HEK293 (cell line): ENCODE measurements at regions not wholly inside any gene's neighbourhood (a gene's known extent, or its start where the extent isn't known, plus 50 kb on each side); places are given as distances from the start of the nearest gene placed in this dataset.

Source experiments
- ZNF10 ChIP-seq: fragments of 450-650 bp; formaldehyde crosslinking; IDR thresholded peaks from 2 replicates; pipeline ENCODE4 v1.5.1; 2017; ENCODE audit warnings: missing biosample characterization, missing genetic modification characterization
- ZNF138 ChIP-seq: fragments of 450-650 bp; formaldehyde crosslinking; IDR thresholded peaks from 2 replicates; pipeline ENCODE4 v1.5.1; 2016; ENCODE audit warnings: missing biosample characterization, missing genetic modification characterization, borderline replicate concordance
- ZNF2 ChIP-seq: fragments of 450-650 bp; formaldehyde crosslinking; IDR thresholded peaks from 2 replicates; pipeline ENCODE4 v1.5.1; 2016; ENCODE audit warnings: missing biosample characterization, missing genetic modification characterization
- ZNF292 ChIP-seq: fragments of 450-650 bp; formaldehyde crosslinking; IDR thresholded peaks from 2 replicates; pipeline ENCODE4 v1.5.1; 2016; ENCODE audit warnings: low read depth, missing biosample characterization, missing genetic modification characterization, borderline replicate concordance
- ZNF423 ChIP-seq: fragments of 450-650 bp; formaldehyde crosslinking; IDR thresholded peaks from 2 replicates; pipeline ENCODE4 v1.5.1; 2016; ENCODE audit warnings: missing biosample characterization, missing genetic modification characterization
- ZNF544 ChIP-seq: fragments of 450-650 bp; formaldehyde crosslinking; IDR thresholded peaks from 2 replicates; pipeline ENCODE4 v1.5.0; 2017; ENCODE audit warnings: missing biosample characterization, missing genetic modification characterization
- ZNF777 ChIP-seq: fragments of 450-650 bp; formaldehyde crosslinking; IDR thresholded peaks from 2 replicates; pipeline ENCODE4 v1.5.1; 2017; ENCODE audit warnings: missing biosample characterization, missing genetic modification characterization, borderline replicate concordance
- ZNF785 ChIP-seq: fragments of 450-650 bp; formaldehyde crosslinking; IDR thresholded peaks from 2 replicates; pipeline ENCODE4 v1.5.1; 2016; ENCODE audit warnings: missing biosample characterization, missing genetic modification characterization
- ZSCAN16 ChIP-seq: fragments of 450-650 bp; formaldehyde crosslinking; IDR thresholded peaks from 2 replicates; pipeline ENCODE4 v1.5.1; 2016; ENCODE audit warnings: missing biosample characterization, missing genetic modification characterization
- TF ChIP-seq, protein P1 (sequence below): fragments of 450-650 bp; formaldehyde crosslinking; IDR thresholded peaks from 2 replicates; pipeline ENCODE4 v1.5.1; 2016; ENCODE audit warnings: missing biosample characterization, missing genetic modification characterization
- TF ChIP-seq, protein P2 (sequence below): fragments of 450-650 bp; formaldehyde crosslinking; IDR thresholded peaks from 2 replicates; pipeline ENCODE4 v1.5.1; 2016; ENCODE audit warnings: missing biosample characterization, missing genetic modification characterization
- TF ChIP-seq, protein P3 (sequence below): fragments of 450-650 bp; formaldehyde crosslinking; IDR thresholded peaks from 2 replicates; pipeline ENCODE4 v1.5.1; 2016; ENCODE audit warnings: missing biosample characterization, missing genetic modification characterization

GRCh38 chr13:86758116-86758515 lies 913.1 kb upstream of the SLITRK5 start:
- TF ChIP-seq, protein P1, sequence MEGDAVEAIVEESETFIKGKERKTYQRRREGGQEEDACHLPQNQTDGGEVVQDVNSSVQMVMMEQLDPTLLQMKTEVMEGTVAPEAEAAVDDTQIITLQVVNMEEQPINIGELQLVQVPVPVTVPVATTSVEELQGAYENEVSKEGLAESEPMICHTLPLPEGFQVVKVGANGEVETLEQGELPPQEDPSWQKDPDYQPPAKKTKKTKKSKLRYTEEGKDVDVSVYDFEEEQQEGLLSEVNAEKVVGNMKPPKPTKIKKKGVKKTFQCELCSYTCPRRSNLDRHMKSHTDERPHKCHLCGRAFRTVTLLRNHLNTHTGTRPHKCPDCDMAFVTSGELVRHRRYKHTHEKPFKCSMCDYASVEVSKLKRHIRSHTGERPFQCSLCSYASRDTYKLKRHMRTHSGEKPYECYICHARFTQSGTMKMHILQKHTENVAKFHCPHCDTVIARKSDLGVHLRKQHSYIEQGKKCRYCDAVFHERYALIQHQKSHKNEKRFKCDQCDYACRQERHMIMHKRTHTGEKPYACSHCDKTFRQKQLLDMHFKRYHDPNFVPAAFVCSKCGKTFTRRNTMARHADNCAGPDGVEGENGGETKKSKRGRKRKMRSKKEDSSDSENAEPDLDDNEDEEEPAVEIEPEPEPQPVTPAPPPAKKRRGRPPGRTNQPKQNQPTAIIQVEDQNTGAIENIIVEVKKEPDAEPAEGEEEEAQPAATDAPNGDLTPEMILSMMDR (tag by site-specific recombination), result no peak
- TF ChIP-seq ZNF138 (tag by site-specific recombination) (no peak), ZNF423 (tag by site-specific recombination) (no peak), ZNF785 (no peak), ZNF292 (tag by site-specific recombination) (no peak), ZNF777 (tag by site-specific recombination) (no peak), ZSCAN16 (tag by site-specific recombination) (no peak), ZNF2 (tag by site-specific recombination) (no peak), ZNF544 (tag by site-specific recombination) (no peak), ZNF10 (tag by site-specific recombination) (no peak)
- TF ChIP-seq, protein P2, sequence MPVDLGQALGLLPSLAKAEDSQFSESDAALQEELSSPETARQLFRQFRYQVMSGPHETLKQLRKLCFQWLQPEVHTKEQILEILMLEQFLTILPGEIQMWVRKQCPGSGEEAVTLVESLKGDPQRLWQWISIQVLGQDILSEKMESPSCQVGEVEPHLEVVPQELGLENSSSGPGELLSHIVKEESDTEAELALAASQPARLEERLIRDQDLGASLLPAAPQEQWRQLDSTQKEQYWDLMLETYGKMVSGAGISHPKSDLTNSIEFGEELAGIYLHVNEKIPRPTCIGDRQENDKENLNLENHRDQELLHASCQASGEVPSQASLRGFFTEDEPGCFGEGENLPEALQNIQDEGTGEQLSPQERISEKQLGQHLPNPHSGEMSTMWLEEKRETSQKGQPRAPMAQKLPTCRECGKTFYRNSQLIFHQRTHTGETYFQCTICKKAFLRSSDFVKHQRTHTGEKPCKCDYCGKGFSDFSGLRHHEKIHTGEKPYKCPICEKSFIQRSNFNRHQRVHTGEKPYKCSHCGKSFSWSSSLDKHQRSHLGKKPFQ (tag by site-specific recombination), result no peak
- TF ChIP-seq, protein P3, sequence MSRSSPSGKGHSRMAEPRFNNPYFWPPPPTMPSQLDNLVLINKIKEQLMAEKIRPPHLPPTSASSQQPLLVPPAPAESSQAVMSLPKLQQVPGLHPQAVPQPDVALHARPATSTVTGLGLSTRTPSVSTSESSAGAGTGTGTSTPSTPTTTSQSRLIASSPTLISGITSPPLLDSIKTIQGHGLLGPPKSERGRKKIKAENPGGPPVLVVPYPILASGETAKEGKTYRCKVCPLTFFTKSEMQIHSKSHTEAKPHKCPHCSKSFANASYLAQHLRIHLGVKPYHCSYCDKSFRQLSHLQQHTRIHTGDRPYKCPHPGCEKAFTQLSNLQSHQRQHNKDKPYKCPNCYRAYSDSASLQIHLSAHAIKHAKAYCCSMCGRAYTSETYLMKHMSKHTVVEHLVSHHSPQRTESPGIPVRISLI (tag by site-specific recombination), result no peak
